SK-N-SH treated with all-trans-retinoic acid at 6 μM for 48 hours (cell line): ENCODE measurements at regions not wholly inside any gene's neighbourhood (a gene's known extent, or its start where the extent isn't known, plus 50 kb on each side); places are given as distances from the start of the nearest gene placed in this dataset.

Experiments used
- ARNTL ChIP-seq: fragments of 450-650 bp; formaldehyde crosslinking; IDR thresholded peaks from 2 replicates; pipeline ENCODE4 v1.5.0; 2020; ENCODE audit warnings: low read depth, mild to moderate bottlenecking, moderate library complexity, borderline replicate concordance
- RARB ChIP-seq: fragments of 250-450 bp; sonication (Bioruptor Pico); IDR thresholded peaks from 2 replicates; pipeline ENCODE4 v1.8.0; 2021; ENCODE audit warnings: mild to moderate bottlenecking, moderate library complexity
- ZFP3 ChIP-seq: fragments of 250-450 bp; sonication (Bioruptor Pico); IDR thresholded peaks from 2 replicates; pipeline ENCODE4 v1.5.0; 2020; ENCODE audit warnings: mild to moderate bottlenecking, moderate library complexity
- ZNF70 ChIP-seq: fragments of 450-650 bp; formaldehyde crosslinking; IDR thresholded peaks from 2 replicates; pipeline ENCODE4 v1.5.0; 2020; ENCODE audit warnings: mild to moderate bottlenecking, moderate library complexity
- TF ChIP-seq, protein P1 (sequence below): fragments of 250-450 bp; sonication (Bioruptor Pico); IDR thresholded peaks from 2 replicates; pipeline ENCODE4 v1.8.0; 2020; ENCODE audit warnings: mild to moderate bottlenecking, moderate library complexity, borderline replicate concordance

GRCh38 chr4:128525992-128526630 lies 238.5 kb upstream of the PGRMC2 start:
- TF ChIP-seq, protein P1, sequence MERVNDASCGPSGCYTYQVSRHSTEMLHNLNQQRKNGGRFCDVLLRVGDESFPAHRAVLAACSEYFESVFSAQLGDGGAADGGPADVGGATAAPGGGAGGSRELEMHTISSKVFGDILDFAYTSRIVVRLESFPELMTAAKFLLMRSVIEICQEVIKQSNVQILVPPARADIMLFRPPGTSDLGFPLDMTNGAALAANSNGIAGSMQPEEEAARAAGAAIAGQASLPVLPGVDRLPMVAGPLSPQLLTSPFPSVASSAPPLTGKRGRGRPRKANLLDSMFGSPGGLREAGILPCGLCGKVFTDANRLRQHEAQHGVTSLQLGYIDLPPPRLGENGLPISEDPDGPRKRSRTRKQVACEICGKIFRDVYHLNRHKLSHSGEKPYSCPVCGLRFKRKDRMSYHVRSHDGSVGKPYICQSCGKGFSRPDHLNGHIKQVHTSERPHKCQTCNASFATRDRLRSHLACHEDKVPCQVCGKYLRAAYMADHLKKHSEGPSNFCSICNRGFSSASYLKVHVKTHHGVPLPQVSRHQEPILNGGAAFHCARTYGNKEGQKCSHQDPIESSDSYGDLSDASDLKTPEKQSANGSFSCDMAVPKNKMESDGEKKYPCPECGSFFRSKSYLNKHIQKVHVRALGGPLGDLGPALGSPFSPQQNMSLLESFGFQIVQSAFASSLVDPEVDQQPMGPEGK (CRISPR knock-in tag): no peak
- TF ChIP-seq ZNF70 (CRISPR knock-in tag): no peak
- TF ChIP-seq ARNTL (CRISPR knock-in tag): no peak
- TF ChIP-seq RARB (CRISPR knock-in tag): no peak
- no peak for TF ChIP-seq ZFP3 (CRISPR knock-in tag)
